ENCODE measurements at regions not wholly inside any gene's neighbourhood (a gene's known extent, or its start where the extent isn't known, plus 50 kb on each side); places are given as distances from the start of the nearest gene placed in this dataset.
"Not testable (repeated sequence)": the region's sequence is repeated elsewhere in the genome, so short reads cannot be mapped to it uniquely, and the experiment has no call there.

GRCh38 chr13:71300602-71301001 is 566.4 kb downstream of the DACH1 start:
- DNase-seq = no peak

DNA sequence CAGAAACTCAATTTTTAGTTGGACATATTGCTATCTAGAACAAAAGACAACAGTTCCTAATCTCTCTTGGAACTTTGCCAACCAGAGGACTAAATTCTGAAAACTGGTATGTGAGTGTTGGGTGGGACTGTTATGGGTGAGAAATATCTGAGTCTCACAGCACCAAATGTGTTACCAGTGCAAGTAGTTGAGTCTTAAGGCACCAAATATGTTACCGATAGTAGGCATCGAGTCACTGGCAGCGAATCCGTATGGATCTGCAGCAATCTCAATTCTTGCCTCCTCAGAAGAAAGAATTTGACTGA is 575.2 kb downstream of the DACH1 start:
- DNase-seq = peak; percentile 81

DNA sequence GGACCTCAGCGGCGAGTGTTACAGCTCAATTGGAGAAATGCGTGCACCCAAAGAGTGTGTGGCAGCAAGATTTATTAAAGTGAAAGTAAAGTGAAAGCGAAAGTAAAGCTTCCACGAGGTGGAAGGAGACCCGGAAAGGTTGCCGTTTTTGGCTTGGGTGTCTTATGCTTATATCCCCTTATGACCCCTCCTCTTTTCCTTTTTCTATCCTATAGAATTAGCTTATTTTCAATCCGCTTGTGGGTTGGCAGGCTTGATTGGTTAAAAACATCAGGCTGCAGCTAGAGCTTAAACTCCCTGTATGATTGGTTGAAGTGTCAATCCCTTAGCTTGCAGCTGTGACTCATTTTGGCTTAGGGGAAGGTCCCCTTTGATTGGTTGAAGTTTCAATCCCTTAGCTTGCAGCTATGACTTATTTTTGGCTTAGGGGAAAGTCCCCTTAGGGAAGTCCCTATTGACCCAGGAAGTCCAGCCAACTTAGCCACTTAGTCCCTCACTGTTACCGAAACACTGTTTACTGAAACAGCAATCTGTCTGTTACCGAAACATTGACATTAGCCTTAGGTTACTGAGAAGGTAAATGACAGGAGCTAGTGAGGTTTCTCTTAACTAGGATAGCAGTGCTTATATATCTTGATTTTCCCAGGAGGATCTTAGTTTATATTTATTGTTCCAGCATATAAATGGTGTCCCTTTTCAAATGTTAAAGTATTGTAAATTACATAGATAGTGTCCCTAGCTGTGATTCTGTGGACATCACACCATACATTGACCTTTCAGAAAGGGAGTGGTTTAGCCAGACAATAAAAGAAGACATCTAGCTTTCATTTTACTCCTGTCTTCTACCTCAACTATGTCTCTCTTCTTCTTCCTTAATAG is 575.8 kb downstream of the DACH1 start:
- peak; percentile 62 for DNase-seq

- not testable (repeated sequence) for DNase-seq
Measured at GRCh38 chr13:71289980-71290379, 577.0 kb downstream of the DACH1 start.

DNA sequence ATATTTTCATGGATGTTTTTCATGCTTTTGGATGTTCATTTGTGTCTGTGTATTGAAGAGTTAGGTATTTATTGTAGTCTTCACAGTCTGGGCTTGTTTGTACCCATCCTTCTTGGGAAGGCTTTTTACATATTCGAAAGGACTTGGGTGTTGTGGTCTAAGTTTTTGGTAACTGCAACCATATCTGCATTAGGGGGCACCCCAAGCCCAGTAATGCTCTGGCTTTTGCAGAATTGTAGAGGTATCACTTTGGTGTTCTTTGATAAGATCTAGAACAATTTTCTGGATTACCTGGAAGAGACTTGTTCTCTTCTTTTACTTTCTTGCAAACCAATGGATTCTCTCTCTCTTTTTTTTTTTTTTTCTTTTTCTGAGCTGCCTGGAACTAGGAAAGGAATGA is 581.3 kb downstream of the DACH1 start:
- peak; percentile 16 for DNase-seq

DNA sequence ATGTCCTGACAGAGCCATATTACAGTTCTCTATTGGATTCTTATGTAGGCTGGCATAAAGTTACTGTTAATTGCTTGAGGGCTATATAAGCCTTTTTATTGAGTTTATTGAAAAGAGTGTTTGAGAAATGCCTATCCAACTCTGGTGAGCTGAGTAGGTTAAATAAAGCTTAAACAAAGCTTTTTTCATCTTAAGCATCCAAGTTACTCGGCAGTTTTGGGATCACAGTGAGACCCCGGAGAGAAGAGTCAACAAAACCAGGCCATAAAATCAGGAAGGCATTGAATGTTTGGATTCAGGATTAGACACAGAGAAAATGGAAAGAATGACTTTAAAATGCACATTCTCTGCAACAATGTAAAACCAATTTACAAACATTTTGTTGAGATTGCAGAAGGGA is 588.5 kb downstream of the DACH1 start:
- DNase-seq = no peak

DNA sequence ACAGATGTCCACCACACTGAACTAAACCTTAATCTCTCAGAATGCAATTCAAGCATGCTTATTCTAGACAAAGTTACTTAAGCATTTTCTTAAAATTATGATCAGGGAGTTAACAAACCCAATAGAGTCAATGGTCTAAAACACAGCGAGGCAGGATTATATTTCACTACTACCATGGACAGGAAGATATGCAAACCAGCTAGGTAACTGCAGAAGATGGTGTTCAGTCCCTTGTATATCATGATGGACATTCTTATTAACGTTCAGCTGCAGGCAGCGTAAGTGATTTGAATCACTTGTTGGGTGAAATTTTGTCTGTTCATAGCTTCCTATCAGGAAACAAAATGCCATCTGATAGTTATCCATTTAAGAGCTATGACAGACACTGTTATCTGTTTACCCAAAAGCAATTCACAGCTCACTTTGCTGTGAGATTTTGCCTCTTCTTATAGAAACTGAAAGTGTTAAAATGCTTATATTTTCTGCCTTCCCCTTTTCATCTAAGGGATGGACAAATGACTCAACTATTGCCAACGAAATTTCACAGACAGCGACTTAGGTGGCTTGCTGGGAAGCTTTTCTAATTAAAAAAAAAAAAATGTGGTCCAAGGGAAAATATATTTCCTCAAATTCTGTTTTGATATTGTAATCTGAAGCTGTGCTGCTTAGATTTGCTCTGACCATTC is 591.9 kb downstream of the DACH1 start:
- no peak for DNase-seq

GRCh38 chr13:71261256-71261655 is 605.7 kb downstream of the DACH1 start:
- no peak for DNase-seq

DNA sequence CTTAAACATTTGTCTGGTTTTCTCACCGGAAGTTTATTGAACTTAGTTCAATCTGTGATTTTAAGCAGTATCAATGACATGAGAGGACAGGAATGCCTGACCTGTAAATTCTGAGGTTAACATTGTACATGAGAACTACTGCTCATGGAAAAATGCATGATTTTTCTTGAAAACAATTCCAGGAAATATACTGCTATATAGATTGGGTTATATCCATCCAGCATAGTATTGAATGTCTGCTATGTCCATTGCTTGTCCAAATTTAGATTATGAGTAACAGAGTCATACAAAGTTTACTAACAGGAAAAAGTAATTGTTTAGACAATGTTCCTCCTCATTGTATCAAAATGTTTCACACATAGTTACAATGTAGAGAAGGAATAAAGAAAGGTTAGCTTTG is 606.8 kb downstream of the DACH1 start:
- no peak for DNase-seq

GRCh38 chr13:71255633-71256032 is 611.4 kb downstream of the DACH1 start:
- no peak for DNase-seq

- no peak for DNase-seq
Measured at GRCh38 chr13:71254384-71254783, 612.6 kb downstream of the DACH1 start.

- DNase-seq = no peak
Measured at GRCh38 chr13:71252184-71252704, 614.8 kb downstream of the DACH1 start.

DNA sequence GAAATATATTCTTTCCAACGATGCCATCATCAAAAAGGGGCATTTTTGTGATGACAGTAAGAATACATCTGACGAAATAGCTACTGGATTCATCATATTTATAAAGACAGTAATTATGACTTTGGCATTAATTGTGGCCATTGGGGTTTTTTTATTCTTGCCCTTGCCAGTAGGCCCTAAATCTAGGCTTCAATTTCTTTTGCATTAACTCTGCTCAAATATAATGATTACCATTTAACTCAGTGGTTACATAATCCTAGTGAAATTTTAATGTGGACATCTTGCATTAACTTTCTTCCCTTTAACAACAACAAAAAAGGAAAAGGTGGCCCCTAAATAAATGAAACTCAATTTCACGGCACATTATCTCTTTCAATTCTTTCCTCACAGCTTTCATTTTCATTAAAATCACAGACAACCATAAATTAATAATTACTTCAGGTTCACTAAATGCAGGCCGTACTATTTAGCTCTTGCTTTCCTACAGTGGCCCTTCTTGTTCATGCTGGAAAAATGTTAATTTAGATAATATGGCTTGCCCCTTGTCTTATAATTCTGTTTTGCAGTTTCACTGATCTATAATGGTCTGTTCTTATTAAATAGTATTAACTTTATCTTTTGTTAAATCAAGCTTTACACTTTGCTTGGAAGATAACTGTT is 615.6 kb downstream of the DACH1 start:
- no peak for DNase-seq

DNA sequence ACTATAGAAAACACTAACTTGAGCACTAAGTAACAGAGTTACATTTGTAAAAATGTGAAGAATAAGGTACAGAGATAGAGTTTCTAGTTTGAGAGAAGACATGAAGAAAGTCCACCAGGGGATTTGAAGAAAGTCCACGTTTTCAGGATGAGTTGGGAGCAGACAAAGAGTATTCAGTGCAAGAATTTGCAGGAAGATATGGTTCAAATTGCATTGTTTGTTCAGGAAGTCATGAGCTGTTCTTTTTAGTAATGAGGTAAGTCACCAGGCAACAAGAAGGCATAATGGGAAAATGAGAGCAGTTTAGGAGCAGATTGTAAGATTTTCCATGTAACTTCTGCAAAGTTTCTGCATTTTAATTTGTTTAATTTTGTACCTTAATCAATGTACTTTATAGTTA is 618.0 kb downstream of the DACH1 start:
- DNase-seq = no peak

- DNase-seq = no peak
Measured at GRCh38 chr13:71244161-71244560, 622.8 kb downstream of the DACH1 start.

DNA sequence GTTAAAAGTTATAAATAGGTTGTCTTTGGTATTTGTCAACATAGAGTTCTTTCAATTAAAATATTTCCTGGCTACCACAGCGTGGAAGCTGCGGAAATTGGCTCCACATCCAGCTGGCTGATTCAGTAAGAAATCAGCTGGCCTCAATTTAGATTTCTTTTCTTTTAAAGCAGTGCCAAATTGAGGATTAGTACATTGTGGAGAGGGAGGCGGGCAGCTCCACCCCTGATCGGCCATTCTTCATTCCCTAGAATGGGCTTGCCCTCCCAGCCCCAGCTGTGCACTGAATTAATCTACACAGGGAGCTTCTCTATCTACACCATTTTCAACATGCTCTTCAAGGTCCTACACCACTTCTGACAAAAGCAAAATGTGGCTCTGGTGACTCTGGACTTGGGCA is 624.8 kb downstream of the DACH1 start:
- no peak for DNase-seq

DNA sequence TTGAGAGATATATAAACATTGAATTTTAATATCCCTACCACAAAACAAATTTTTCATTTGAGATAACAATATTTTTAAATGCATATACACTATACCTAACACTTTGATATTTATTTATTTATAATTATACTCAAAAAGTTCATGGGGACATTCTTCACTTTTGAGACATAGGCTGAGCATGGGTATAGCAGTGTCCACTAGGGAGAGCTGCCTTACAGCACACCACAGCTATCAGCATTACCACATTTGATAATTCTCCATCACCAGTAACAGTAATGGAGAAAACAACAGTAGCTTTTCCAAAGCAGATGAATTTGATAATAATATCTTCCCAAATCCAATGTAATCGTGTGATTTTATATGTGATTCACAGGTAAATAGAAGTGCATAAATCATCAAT is 626.1 kb downstream of the DACH1 start:
- peak; percentile 5 for DNase-seq

- DNase-seq = no peak
Measured at GRCh38 chr13:71237332-71237731, 629.7 kb downstream of the DACH1 start.

- no peak for DNase-seq
Measured at GRCh38 chr13:71219698-71220415, 647.1 kb downstream of the DACH1 start.

DNA sequence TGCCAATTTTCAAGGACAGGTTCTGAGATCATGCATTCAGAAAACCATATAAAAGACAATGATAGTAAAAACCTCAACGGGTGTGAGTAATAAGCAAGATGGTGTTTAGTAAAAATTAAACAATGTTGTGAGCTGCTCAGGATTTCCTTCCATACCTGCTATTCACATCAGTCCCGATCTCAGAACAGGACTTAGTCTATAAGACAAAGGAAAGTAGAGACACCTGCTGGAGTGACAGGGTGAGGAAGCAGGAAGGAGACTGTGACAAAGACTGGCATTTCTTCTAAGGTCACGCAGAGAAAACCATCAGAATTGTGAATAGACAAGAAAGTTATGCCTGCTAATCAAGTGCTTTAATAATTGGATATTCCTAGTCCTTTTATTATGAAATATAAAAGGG is 648.0 kb downstream of the DACH1 start:
- no peak for DNase-seq

DNA sequence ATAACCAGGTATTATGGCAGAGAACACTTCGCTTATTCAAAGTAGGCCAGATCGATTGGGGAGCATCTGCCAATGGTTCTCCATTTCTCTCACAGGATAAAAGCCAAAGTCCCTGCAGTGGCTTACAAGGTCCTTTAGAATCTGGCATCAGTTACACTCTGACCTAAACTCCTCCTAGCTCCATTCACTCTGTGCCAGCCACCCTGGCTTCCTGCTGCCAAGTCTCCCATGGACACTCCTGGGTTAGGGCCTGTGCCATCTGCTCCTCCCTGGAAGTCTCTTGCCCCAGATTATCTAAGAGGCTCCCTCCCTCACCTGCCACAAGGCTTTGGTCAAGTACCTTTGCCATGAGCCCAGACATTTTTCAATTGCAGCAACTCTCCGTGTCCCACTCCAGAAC is 649.2 kb downstream of the DACH1 start:
- DNase-seq = no peak

GRCh38 chr13:71214821-71215220 is 652.2 kb downstream of the DACH1 start:
- DNase-seq = no peak

- no peak for DNase-seq
Measured at GRCh38 chr13:71214357-71214756, 652.6 kb downstream of the DACH1 start.

Measured in hematopoietic multipotent progenitor cell treated with erythropoietin and hydrocortisone succinate and interleukin-3 and kit ligand, for 8 days (in vitro differentiated cells).